HEK293 (cell line): ENCODE measurements at regions not wholly inside any gene's neighbourhood (a gene's known extent, or its start where the extent isn't known, plus 50 kb on each side); places are given as distances from the start of the nearest gene placed in this dataset.

ENCODE experiments used
- CTCF ChIA-PET: fragments of 350-600 bp; formaldehyde crosslinking; extraction: SDS; loops from one replicate; lab custom pipeline; 2021; ENCODE audit warnings: antibody characterized with exemption; lab: Yijun Ruan, JAX
- POLR2A ChIA-PET: fragments of 300-600 bp; formaldehyde crosslinking; extraction: SDS; loops from one replicate; lab custom pipeline; 2020; ENCODE audit warnings: antibody characterized with exemption, inconsistent platforms; lab: Yijun Ruan, JAX
- H3K27ac ChIP-seq: fragments of 200-500 bp; sonication (Bioruptor generic); 2 replicates; pipeline ENCODE4 v1.5.1; 2014; ENCODE audit warnings: low read depth, low read length, control low read depth, inconsistent platforms; ENCODE audit errors: extremely low read depth
- H3K36me3 ChIP-seq, 2 experiments: fragments of 200-500 bp in 1 of 2; sonication (Bioruptor generic) in 1 of 2; 1 replicate in 1 of 2; 2 replicates in 1 of 2; pipeline ENCODE4 v1.5.1; 2014 to 2017; ENCODE audit warnings: inconsistent platforms in 2 of 2, low read length in 2 of 2; ENCODE audit not compliant: control insufficient read depth in 2 of 2, insufficient read depth in 1 of 2
- H3K4me1 ChIP-seq: fragments of 200-500 bp; sonication (Bioruptor generic); 2 replicates; pipeline ENCODE4 v1.5.1; 2014; ENCODE audit warnings: mild to moderate bottlenecking, low read length, inconsistent platforms; ENCODE audit not compliant: control insufficient read depth, insufficient read depth
- H3K4me3 ChIP-seq: 2 replicates; pipeline ENCODE4 v1.5.1; 2011; ENCODE audit warnings: low read depth, mild to moderate bottlenecking, control low read depth, low read length, moderate library complexity
- H3K9me3 ChIP-seq: fragments of 200-500 bp; sonication (Bioruptor generic); 2 replicates; pipeline ENCODE4 v1.5.1; 2014; ENCODE audit warnings: low read depth, low read length, inconsistent platforms; ENCODE audit not compliant: control insufficient read depth, insufficient read depth
- IKZF3 ChIP-seq: fragments of 450-650 bp; IDR thresholded peaks from 2 replicates; pipeline ENCODE4 v1.5.0; 2018; ENCODE audit warnings: missing biosample characterization, mild to moderate bottlenecking, missing genetic modification characterization, moderate library complexity
- KLF9 ChIP-seq: fragments of 450-650 bp; formaldehyde crosslinking; IDR thresholded peaks from 2 replicates; pipeline ENCODE4 v1.5.1; 2016; ENCODE audit warnings: missing biosample characterization, missing genetic modification characterization, low read depth
- OVOL3 ChIP-seq: fragments of 450-650 bp; formaldehyde crosslinking; IDR thresholded peaks from 2 replicates; pipeline ENCODE4 v1.5.1; 2016; ENCODE audit warnings: missing biosample characterization, missing genetic modification characterization
- REPIN1 ChIP-seq: fragments of 450-650 bp; formaldehyde crosslinking; IDR thresholded peaks from 2 replicates; pipeline ENCODE4 v1.5.1; 2017; ENCODE audit warnings: missing biosample characterization, missing genetic modification characterization, low read depth
- REST ChIP-seq: fragments of 450-650 bp; formaldehyde crosslinking; IDR thresholded peaks from 2 replicates; pipeline ENCODE4 v1.5.1; 2016; ENCODE audit warnings: missing biosample characterization, missing genetic modification characterization
- SP7 ChIP-seq: fragments of 450-650 bp; formaldehyde crosslinking; IDR thresholded peaks from 2 replicates; pipeline ENCODE4 v1.5.1; 2016; ENCODE audit warnings: missing biosample characterization, missing genetic modification characterization
- TSHZ1 ChIP-seq: fragments of 450-650 bp; formaldehyde crosslinking; IDR thresholded peaks from 2 replicates; pipeline ENCODE4 v1.5.1; 2016; ENCODE audit warnings: missing biosample characterization, missing genetic modification characterization, borderline replicate concordance
- ZBTB1 ChIP-seq: fragments of 450-650 bp; formaldehyde crosslinking; IDR thresholded peaks from 2 replicates; pipeline ENCODE4 v1.5.1; 2016; ENCODE audit warnings: missing biosample characterization, missing genetic modification characterization
- ZBTB48 ChIP-seq: fragments of 450-650 bp; formaldehyde crosslinking; IDR thresholded peaks from 2 replicates; pipeline ENCODE4 v1.5.1; 2016; ENCODE audit warnings: missing biosample characterization, missing genetic modification characterization
- ZNF16 ChIP-seq: fragments of 450-650 bp; formaldehyde crosslinking; IDR thresholded peaks from 2 replicates; pipeline ENCODE4 v1.5.1; 2016; ENCODE audit warnings: low read depth, missing biosample characterization, missing genetic modification characterization
- ZNF23 ChIP-seq: fragments of 450-650 bp; formaldehyde crosslinking; IDR thresholded peaks from 2 replicates; pipeline ENCODE4 v1.5.1; 2016; ENCODE audit warnings: missing biosample characterization, missing genetic modification characterization, borderline replicate concordance
- ZNF274 ChIP-seq, 2 experiments: fragments of 200-500 bp in 1 of 2; fragments of 450-650 bp in 1 of 2; sonication (Bioruptor generic) in 1 of 2; formaldehyde crosslinking in 1 of 2; IDR thresholded peaks; 2 replicates each; pipeline versions ENCODE4 v1.5.1 to v1.6.1; 2014 to 2016; ENCODE audit warnings: borderline replicate concordance in 1 of 2, inconsistent platforms in 1 of 2, low read length in 1 of 2, missing biosample characterization in 1 of 2, missing genetic modification characterization in 1 of 2
- ZNF292 ChIP-seq: fragments of 450-650 bp; formaldehyde crosslinking; IDR thresholded peaks from 2 replicates; pipeline ENCODE4 v1.5.1; 2016; ENCODE audit warnings: low read depth, missing biosample characterization, missing genetic modification characterization, borderline replicate concordance
- ZNF416 ChIP-seq: fragments of 450-650 bp; formaldehyde crosslinking; IDR thresholded peaks from 2 replicates; pipeline ENCODE4 v1.5.1; 2016; ENCODE audit warnings: missing biosample characterization, missing genetic modification characterization
- ZNF513 ChIP-seq: fragments of 450-650 bp; IDR thresholded peaks from 2 replicates; pipeline ENCODE4 v1.5.1; 2018; ENCODE audit warnings: missing biosample characterization, missing genetic modification characterization
- ZNF514 ChIP-seq: fragments of 450-650 bp; formaldehyde crosslinking; IDR thresholded peaks from 2 replicates; pipeline ENCODE4 v1.5.1; 2016; ENCODE audit warnings: missing biosample characterization, missing genetic modification characterization
- ZNF585B ChIP-seq: fragments of 450-650 bp; formaldehyde crosslinking; IDR thresholded peaks from 2 replicates; pipeline ENCODE4 v1.5.1; 2016; ENCODE audit warnings: missing biosample characterization, missing genetic modification characterization
- ZNF629 ChIP-seq: fragments of 450-650 bp; formaldehyde crosslinking; IDR thresholded peaks from 2 replicates; pipeline ENCODE4 v1.5.1; 2017; ENCODE audit warnings: missing biosample characterization, missing genetic modification characterization
- ZNF791 ChIP-seq: fragments of 450-650 bp; formaldehyde crosslinking; IDR thresholded peaks from 2 replicates; pipeline ENCODE4 v1.5.1; 2016; ENCODE audit warnings: missing biosample characterization, missing genetic modification characterization
- ZSCAN16 ChIP-seq: fragments of 450-650 bp; formaldehyde crosslinking; IDR thresholded peaks from 2 replicates; pipeline ENCODE4 v1.5.1; 2016; ENCODE audit warnings: missing biosample characterization, missing genetic modification characterization
- ZSCAN23 ChIP-seq: fragments of 450-650 bp; formaldehyde crosslinking; IDR thresholded peaks from 2 replicates; pipeline ENCODE4 v1.5.1; 2016; ENCODE audit warnings: missing biosample characterization, missing genetic modification characterization
- ZXDB ChIP-seq: fragments of 450-650 bp; formaldehyde crosslinking; IDR thresholded peaks from 2 replicates; pipeline ENCODE4 v1.5.1; 2016; ENCODE audit warnings: missing biosample characterization, missing genetic modification characterization
- TF ChIP-seq, protein P1 (sequence below): fragments of 450-650 bp; formaldehyde crosslinking; IDR thresholded peaks from 2 replicates; pipeline ENCODE4 v1.5.1; 2016; ENCODE audit warnings: missing biosample characterization, missing genetic modification characterization

GRCh38 chr1:239587574-239588369 lies 201.4 kb downstream of the CHRM3 start:
- ChIA-PET POLR2A (no interaction called here), CTCF (interaction anchor here (0.6 kb wide), 1 partner anchor 890 kb away, joined by 4 read pairs; no protein-coding TSS in a partner anchor)
- Histone ChIP-seq H3K9me3 (no peaks in the 10 kb centered on the region), H3K4me1 (no peaks in the 10 kb centered on the region), H3K4me3 (no peak overlapping the region), H3K36me3 (no peaks in the 10 kb centered on the region), H3K27ac (no peak overlapping the region)
- TF ChIP-seq, protein P1, sequence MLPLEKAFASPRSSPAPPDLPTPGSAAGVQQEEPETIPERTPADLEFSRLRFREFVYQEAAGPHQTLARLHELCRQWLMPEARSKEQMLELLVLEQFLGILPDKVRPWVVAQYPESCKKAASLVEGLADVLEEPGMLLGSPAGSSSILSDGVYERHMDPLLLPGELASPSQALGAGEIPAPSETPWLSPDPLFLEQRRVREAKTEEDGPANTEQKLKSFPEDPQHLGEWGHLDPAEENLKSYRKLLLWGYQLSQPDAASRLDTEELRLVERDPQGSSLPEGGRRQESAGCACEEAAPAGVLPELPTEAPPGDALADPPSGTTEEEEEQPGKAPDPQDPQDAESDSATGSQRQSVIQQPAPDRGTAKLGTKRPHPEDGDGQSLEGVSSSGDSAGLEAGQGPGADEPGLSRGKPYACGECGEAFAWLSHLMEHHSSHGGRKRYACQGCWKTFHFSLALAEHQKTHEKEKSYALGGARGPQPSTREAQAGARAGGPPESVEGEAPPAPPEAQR (tag by site-specific recombination), result no peak
- no peak for TF ChIP-seq ZNF791 (tag by site-specific recombination)
- no peak for TF ChIP-seq ZNF514 (tag by site-specific recombination)
- no peak for TF ChIP-seq ZNF629 (tag by site-specific recombination)
- TF ChIP-seq IKZF3 (tag by site-specific recombination), result no peak
- TF ChIP-seq ZNF416, result no peak
- TF ChIP-seq SP7 (tag by site-specific recombination), result no peak
- no peak for TF ChIP-seq ZNF585B
- no peak for TF ChIP-seq OVOL3 (tag by site-specific recombination)
- TF ChIP-seq ZNF513, result no peak
- no peak for TF ChIP-seq REST (tag by site-specific recombination)
- TF ChIP-seq ZSCAN16 (tag by site-specific recombination), result no peak
- no peak for TF ChIP-seq ZBTB48
- no peak for TF ChIP-seq ZNF23

GRCh38 chr1:239590556-239590955 lies 204.2 kb downstream of the CHRM3 start:
- POLR2A ChIA-PET, result no interaction called here

More at GRCh38 chr1:239590556-239590955, 204.2 kb downstream of the CHRM3 start:
- no peak overlapping the region for H3K27ac ChIP-seq
- no peak for TF ChIP-seq ZNF292 (tag by site-specific recombination)
- TF ChIP-seq KLF9 (tag by site-specific recombination), result no peak
- no peak for TF ChIP-seq ZNF23
- no peak for TF ChIP-seq ZNF274 (IDR thresholded peaks at IDR 0.05; ENCODE audit: low read length)
- TF ChIP-seq ZNF274 (tag by site-specific recombination; IDR thresholded peaks at IDR 0.05; ENCODE audit: borderline replicate concordance), result no peak
- no peak for TF ChIP-seq ZNF629 (tag by site-specific recombination)
- TF ChIP-seq ZNF16 (tag by site-specific recombination), result no peak
- no peak for TF ChIP-seq REPIN1 (tag by site-specific recombination)
- no peak for TF ChIP-seq ZSCAN16 (tag by site-specific recombination)
- TF ChIP-seq TSHZ1 (tag by site-specific recombination), result no peak
- no peak for TF ChIP-seq ZXDB (tag by site-specific recombination)
- TF ChIP-seq ZSCAN23 (tag by site-specific recombination), result no peak
- TF ChIP-seq ZBTB1, result no peak
- peaks cover 4% of the 10 kb centered on the region; the same call in 1 of the 2 replicates for H3K4me1 ChIP-seq
- CTCF ChIA-PET, result no interaction called here
- no peaks in the 10 kb centered on the region for H3K36me3 ChIP-seq
- H3K9me3 ChIP-seq, result no peaks in the 10 kb centered on the region
- H3K4me3 ChIP-seq, result no peak overlapping the region
